Thyroid gland (tissue), 4 donors: ENCODE measurements at regions not wholly inside any gene's neighbourhood (a gene's known extent, or its start where the extent isn't known, plus 50 kb on each side); places are given as distances from the start of the nearest gene placed in this dataset.

Source experiments
- POLR2A ChIP-seq, 2 donors: fragments of 450-650 bp; IDR thresholded peaks; one replicate each; pipeline ENCODE4 v1.6.1; 2017; ENCODE audit warnings: antibody characterized with exemption in 2 of 2, mild to moderate bottlenecking in 2 of 2, moderate library complexity in 1 of 2
- TF ChIP-seq, protein P1 (sequence below), 6 experiments: fragments of 200-600 bp in 3 of 6; fragments of 450-650 bp in 3 of 6; sonication (generic) in 3 of 6; IDR thresholded peaks; one replicate each; pipeline ENCODE4 v1.5.1; 2016 to 2019; ENCODE audit warnings: antibody characterized with exemption in 6 of 6, mild to moderate bottlenecking in 2 of 6, inconsistent platforms in 1 of 6, moderate library complexity in 1 of 6

DNA sequence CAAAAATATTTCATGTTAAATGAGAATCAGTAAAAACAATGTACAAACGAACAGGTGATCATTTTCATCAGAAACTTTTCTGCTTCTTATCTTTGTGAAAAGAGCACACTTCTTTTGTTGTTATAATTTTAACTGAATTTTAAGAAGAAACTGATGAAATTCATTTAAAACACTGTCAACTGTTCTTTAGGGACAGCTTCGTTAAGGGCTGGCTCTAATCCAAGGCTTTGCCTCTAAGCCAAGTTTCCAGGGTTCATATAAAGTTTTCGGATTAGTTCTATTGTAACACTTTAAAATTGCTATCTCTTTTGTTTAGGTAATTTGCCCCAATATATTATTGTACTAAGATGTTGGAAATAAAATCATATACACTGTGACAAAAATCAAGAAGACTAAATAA lies 559.2 kb downstream of the TUSC1 start:
- TF ChIP-seq, protein P1, sequence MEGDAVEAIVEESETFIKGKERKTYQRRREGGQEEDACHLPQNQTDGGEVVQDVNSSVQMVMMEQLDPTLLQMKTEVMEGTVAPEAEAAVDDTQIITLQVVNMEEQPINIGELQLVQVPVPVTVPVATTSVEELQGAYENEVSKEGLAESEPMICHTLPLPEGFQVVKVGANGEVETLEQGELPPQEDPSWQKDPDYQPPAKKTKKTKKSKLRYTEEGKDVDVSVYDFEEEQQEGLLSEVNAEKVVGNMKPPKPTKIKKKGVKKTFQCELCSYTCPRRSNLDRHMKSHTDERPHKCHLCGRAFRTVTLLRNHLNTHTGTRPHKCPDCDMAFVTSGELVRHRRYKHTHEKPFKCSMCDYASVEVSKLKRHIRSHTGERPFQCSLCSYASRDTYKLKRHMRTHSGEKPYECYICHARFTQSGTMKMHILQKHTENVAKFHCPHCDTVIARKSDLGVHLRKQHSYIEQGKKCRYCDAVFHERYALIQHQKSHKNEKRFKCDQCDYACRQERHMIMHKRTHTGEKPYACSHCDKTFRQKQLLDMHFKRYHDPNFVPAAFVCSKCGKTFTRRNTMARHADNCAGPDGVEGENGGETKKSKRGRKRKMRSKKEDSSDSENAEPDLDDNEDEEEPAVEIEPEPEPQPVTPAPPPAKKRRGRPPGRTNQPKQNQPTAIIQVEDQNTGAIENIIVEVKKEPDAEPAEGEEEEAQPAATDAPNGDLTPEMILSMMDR (IDR thresholded peaks at IDR 0.05), result no peak
- TF ChIP-seq POLR2A (IDR thresholded peaks at IDR 0.05), result no peak
